Kidney (tissue), 13 donors: ENCODE measurements at regions not wholly inside any gene's neighbourhood (a gene's known extent, or its start where the extent isn't known, plus 50 kb on each side); places are given as distances from the start of the nearest gene placed in this dataset.

Experiments
- DNase-seq, 5 donors: peaks; one replicate each; pipeline ENCODE4 v3.0.0-alpha.2; 2013 to 2020
- FAIRE-seq: peaks from 2 replicates; lab custom pipeline; 2012; peaks lifted over from hg19 to GRCh38; lab: Jason Lieb, UNC
- H3K27ac ChIP-seq, 2 donors: one replicate each; pipeline ENCODE4 v1.7.0; 2013; ENCODE audit warnings: low read depth in 2 of 2, low read length in 2 of 2, inconsistent platforms in 1 of 2
- H3K27me3 ChIP-seq: one replicate; pipeline ENCODE4 v1.7.1; 2013; ENCODE audit warnings: low read length, inconsistent platforms; ENCODE audit not compliant: control insufficient read depth, insufficient read depth
- H3K36me3 ChIP-seq, 3 donors: one replicate each; pipeline versions ENCODE4 v1.7.0 to v1.7.1; 2013; ENCODE audit warnings: low read length in 3 of 3, control low read depth in 1 of 3, inconsistent platforms in 1 of 3; ENCODE audit not compliant: insufficient read depth in 3 of 3, control insufficient read depth in 2 of 3
- H3K4me1 ChIP-seq, 3 donors: one replicate each; pipeline versions ENCODE4 v1.7.0 to v1.7.1; 2013; ENCODE audit warnings: low read length in 3 of 3, inconsistent platforms in 1 of 3, low read depth in 1 of 3; ENCODE audit not compliant: control insufficient read depth in 2 of 3, insufficient read depth in 2 of 3
- H3K4me3 ChIP-seq, 3 donors: one replicate each; pipeline versions ENCODE4 v1.7.0 to v1.8.1; 2013; ENCODE audit warnings: low read length in 3 of 3, control low read depth in 1 of 3, inconsistent platforms in 1 of 3
- H3K9ac ChIP-seq, 3 donors: one replicate each; pipeline versions ENCODE4 v1.7.0 to v1.7.1; 2013; ENCODE audit warnings: low read length in 3 of 3, control low read depth in 1 of 3, inconsistent platforms in 1 of 3
- H3K9me3 ChIP-seq, 3 donors: one replicate each; pipeline versions ENCODE4 v1.7.0 to v1.7.1; 2013; ENCODE audit warnings: low read length in 3 of 3, control low read depth in 1 of 3, inconsistent platforms in 1 of 3; ENCODE audit not compliant: control insufficient read depth in 2 of 3, insufficient read depth in 1 of 3
- intact Hi-C: fragments of 100-400 bp; cut with DNase I; formaldehyde crosslinking; loops from one replicate; pipeline ENCODE4 v1.11.1; 2022
- TF ChIP-seq, protein P1 (sequence below): IDR thresholded peaks from 3 replicates; pipeline ENCODE4 v1.5.1; 2012; ENCODE audit warnings: mild to moderate bottlenecking, moderate library complexity, borderline replicate concordance; ENCODE audit not compliant: insufficient read depth; ENCODE audit errors: extremely low read depth
- donor health status: control.
- donor health status: control.
- donor health status: control.
- donor health status: control.
- donor health status: control.
- donor health status: DM: yes; HTN: yes; CAD: no.
- donor health status: Normal renal cell carcinoma (clear cell type).

DNA sequence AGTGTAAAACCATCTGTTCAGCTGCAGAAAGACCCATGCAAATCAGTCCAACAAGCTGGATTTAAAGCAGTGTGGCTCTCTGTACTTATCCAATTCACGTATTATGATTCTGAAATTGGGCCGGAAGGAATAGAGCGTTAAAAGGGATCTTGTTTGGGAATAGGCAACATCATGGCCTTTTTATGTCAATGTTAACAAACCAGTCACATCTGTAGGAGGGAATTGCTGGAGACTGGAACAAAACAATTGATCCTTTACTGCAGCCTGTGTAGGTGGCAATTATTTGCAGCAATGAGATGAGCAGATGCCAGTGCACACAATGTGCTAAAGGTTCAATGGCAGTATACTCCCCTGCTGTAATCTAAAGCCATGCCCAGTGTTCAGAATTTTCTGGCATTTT, 887.4 kb upstream of the ROBO1 start:
- DNase-seq (no peak), FAIRE-seq (no peak)
- H3K27ac ChIP-seq: no peak overlapping the region
- TF ChIP-seq, protein P1, sequence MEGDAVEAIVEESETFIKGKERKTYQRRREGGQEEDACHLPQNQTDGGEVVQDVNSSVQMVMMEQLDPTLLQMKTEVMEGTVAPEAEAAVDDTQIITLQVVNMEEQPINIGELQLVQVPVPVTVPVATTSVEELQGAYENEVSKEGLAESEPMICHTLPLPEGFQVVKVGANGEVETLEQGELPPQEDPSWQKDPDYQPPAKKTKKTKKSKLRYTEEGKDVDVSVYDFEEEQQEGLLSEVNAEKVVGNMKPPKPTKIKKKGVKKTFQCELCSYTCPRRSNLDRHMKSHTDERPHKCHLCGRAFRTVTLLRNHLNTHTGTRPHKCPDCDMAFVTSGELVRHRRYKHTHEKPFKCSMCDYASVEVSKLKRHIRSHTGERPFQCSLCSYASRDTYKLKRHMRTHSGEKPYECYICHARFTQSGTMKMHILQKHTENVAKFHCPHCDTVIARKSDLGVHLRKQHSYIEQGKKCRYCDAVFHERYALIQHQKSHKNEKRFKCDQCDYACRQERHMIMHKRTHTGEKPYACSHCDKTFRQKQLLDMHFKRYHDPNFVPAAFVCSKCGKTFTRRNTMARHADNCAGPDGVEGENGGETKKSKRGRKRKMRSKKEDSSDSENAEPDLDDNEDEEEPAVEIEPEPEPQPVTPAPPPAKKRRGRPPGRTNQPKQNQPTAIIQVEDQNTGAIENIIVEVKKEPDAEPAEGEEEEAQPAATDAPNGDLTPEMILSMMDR: no peak
- no peak overlapping the region for H3K4me3 ChIP-seq
- no peak overlapping the region for H3K9ac ChIP-seq
- H3K36me3 ChIP-seq: no peaks in the 10 kb centered on the region
- intact Hi-C loops: no loop called here
- H3K4me1 ChIP-seq: no peaks in the 10 kb centered on the region
- no peaks in the 10 kb centered on the region for H3K27me3 ChIP-seq
- H3K9me3 ChIP-seq: no peaks in the 10 kb centered on the region

DNA sequence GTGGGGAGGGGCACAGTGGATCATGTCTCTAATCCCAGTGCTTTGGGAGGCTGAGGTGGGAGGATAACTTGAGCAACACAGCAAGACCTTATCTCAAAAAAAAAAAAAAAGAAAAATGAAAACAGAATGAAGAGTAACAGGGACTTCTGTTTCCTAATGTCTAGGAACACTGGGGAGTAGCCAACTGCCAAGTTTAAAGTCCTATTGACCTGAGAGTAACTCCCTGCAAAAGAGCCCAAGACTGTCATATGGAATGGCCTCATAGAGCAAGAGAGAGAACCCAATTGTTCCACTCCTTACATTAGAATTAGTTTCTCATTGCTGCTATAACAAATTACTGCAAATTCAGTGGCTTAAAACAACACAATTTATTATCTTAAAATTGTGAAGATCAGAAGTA, 881.4 kb upstream of the ROBO1 start:
- Histone ChIP-seq H3K9me3 (no peaks in the 10 kb centered on the region), H3K36me3 (no peaks in the 10 kb centered on the region), H3K4me3 (no peak overlapping the region), H3K4me1 (no peaks in the 10 kb centered on the region), H3K27ac (no peak overlapping the region), H3K9ac (no peak overlapping the region), H3K27me3 (no peaks in the 10 kb centered on the region)
- TF ChIP-seq, protein P1: no peak
- DNase-seq (no peak), FAIRE-seq (no peak)
- intact Hi-C loops: no loop called here

DNA sequence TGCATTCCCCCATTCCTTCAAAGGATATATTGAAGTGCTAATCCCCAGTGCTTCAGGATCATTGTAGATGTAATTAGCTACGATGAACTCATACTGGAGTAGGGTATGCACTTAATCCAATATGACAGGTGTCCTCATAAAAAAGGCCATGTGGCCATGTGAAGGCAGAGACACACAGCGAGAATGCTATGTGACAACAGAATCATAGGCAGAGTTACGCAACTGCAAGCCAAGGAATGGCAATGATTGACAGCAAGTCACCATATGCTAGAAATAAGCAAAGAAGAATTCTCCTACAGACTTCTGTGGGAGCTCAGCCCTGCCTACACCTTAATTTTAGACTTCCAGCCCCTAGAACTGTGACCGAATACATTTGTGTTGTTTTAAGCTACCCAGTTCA, 875.6 kb upstream of the ROBO1 start:
- FAIRE-seq (no peak), DNase-seq (no peak)
- H3K9me3 ChIP-seq: no peaks in the 10 kb centered on the region
- no peak overlapping the region for H3K27ac ChIP-seq
- no peaks in the 10 kb centered on the region for H3K27me3 ChIP-seq
- no peaks in the 10 kb centered on the region for H3K36me3 ChIP-seq
- intact Hi-C loops: no loop called here
- TF ChIP-seq, protein P1: no peak
- H3K4me1 ChIP-seq: no peaks in the 10 kb centered on the region
- H3K4me3 ChIP-seq: no peak overlapping the region
- H3K9ac ChIP-seq: no peak overlapping the region
